K562 (cell line): ENCODE measurements at regions not wholly inside any gene's neighbourhood (a gene's known extent, or its start where the extent isn't known, plus 50 kb on each side); places are given as distances from the start of the nearest gene placed in this dataset.

ENCODE experiments used
- ATAC-seq: fragments of 200-7000 bp; cut with Tn5 transposase; 3 replicates; pipeline ENCODE4 v1.9.1; 2020; ENCODE audit warnings: moderate library complexity
- BruUV-seq: library from RNA; stranded (reverse); fragments of 400-500 nt; replicated peaks from 2 replicates; lab custom pipeline; 2021; lab: Mats Ljungman, UMichigan
- CTCF ChIA-PET: fragments of 300-600 bp; formaldehyde crosslinking; extraction: SDS; loops from one replicate; lab custom pipeline; 2021; ENCODE audit warnings: low intra/inter-chr PET ratio; lab: Yijun Ruan, JAX
- POLR2A ChIA-PET: fragments of 300-600, 350-650 bp; sonication (Branson Sonifier 250); formaldehyde crosslinking; extraction: SDS; loops from one replicate; lab custom pipeline; 2021; ENCODE audit warnings: antibody characterized with exemption, inconsistent platforms; lab: Yijun Ruan, JAX
- DNase-seq, 4 experiments: peaks; one replicate each; pipeline versions ENCODE4 v3.0.0 to v3.0.0-alpha.2; 2011 to 2018; ENCODE audit warnings: low spot score in 3 of 4, mixed read lengths in 3 of 4; ENCODE audit errors: extremely low read depth in 1 of 4
- FAIRE-seq: peaks from 2 replicates; lab custom pipeline; 2011; peaks lifted over from hg19 to GRCh38; lab: Jason Lieb, UNC
- H2AFZ ChIP-seq: 2 replicates; pipeline ENCODE4 v1.6.0; 2011; ENCODE audit warnings: low read depth, low read length, control low read depth, inconsistent platforms
- H3K27ac ChIP-seq: fragments of 200-600 bp; 3 replicates; pipeline ENCODE4 v1.8.0; 2011; ENCODE audit warnings: low read depth, mild to moderate bottlenecking, control low read depth, inconsistent platforms, low read length, moderate library complexity, mixed read lengths; ENCODE audit errors: extremely low read depth
- H3K27me3 ChIP-seq, 2 experiments: fragments of 300-600 bp in 1 of 2; 2 replicates in 1 of 2; 3 replicates in 1 of 2; pipeline versions ENCODE4 v1.6.0 to v1.8.0; 2011; ENCODE audit warnings: inconsistent platforms in 2 of 2, low read length in 2 of 2, mild to moderate bottlenecking in 1 of 2, mixed read lengths in 1 of 2, moderate library complexity in 1 of 2; ENCODE audit not compliant: control insufficient read depth in 2 of 2, insufficient read depth in 2 of 2
- H3K36me3 ChIP-seq: fragments of 300-600 bp; 3 replicates; pipeline ENCODE4 v1.8.0; 2011; ENCODE audit warnings: mild to moderate bottlenecking, low read length, inconsistent platforms; ENCODE audit not compliant: control insufficient read depth, insufficient read depth
- H3K4me1 ChIP-seq, 2 experiments: fragments of 200-600 bp in 1 of 2; replicated peaks in 1 of 2; 2 replicates in 1 of 2; 3 replicates in 1 of 2; pipeline versions ENCODE4 v1.5.1 to v1.8.0; 2011; ENCODE audit warnings: inconsistent platforms in 2 of 2, low read length in 2 of 2, mild to moderate bottlenecking in 1 of 2, mixed read lengths in 1 of 2, moderate library complexity in 1 of 2; ENCODE audit not compliant: control insufficient read depth in 2 of 2, insufficient read depth in 2 of 2
- H3K4me2 ChIP-seq: 2 replicates; pipeline ENCODE4 v1.6.1; 2011; ENCODE audit warnings: low read length, control low read depth, inconsistent platforms, mixed read lengths; ENCODE audit not compliant: insufficient read depth
- H3K4me3 ChIP-seq: fragments of 200-600 bp; sonication (generic), shearing (Covaris generic); 2 replicates; pipeline ENCODE4 v1.5.1; 2016; ENCODE audit warnings: control low read depth, inconsistent platforms
- H3K79me2 ChIP-seq: fragments of 200-600 bp; 3 replicates; pipeline ENCODE4 v1.8.0; 2011; ENCODE audit warnings: low read length, inconsistent platforms; ENCODE audit not compliant: control insufficient read depth, insufficient read depth
- H3K9ac ChIP-seq, 2 experiments: 2 replicates each; pipeline versions ENCODE4 v1.6.0 to v1.6.1; 2011; ENCODE audit warnings: low read depth in 2 of 2, low read length in 2 of 2, control low read depth in 1 of 2, inconsistent platforms in 1 of 2, mild to moderate bottlenecking in 1 of 2, mixed read lengths in 1 of 2; ENCODE audit not compliant: insufficient read depth in 1 of 2
- H3K9me1 ChIP-seq: one replicate; pipeline ENCODE4 v1.6.0; 2011; ENCODE audit warnings: inconsistent platforms, mild to moderate bottlenecking, low read length, moderate library complexity; ENCODE audit not compliant: control insufficient read depth, insufficient read depth
- H3K9me3 ChIP-seq: replicated peaks from 2 replicates; pipeline ENCODE4 v1.5.1; 2011; ENCODE audit warnings: low read depth, low read length, inconsistent platforms; ENCODE audit not compliant: control insufficient read depth, insufficient read depth
- H4K20me1 ChIP-seq: replicated peaks from 2 replicates; pipeline ENCODE4 v1.6.1; 2011; ENCODE audit warnings: low read length, inconsistent platforms, mixed read lengths; ENCODE audit not compliant: control insufficient read depth, insufficient read depth
- ERF ChIP-seq: fragments of 450-650 bp; formaldehyde crosslinking; IDR thresholded peaks from 2 replicates; pipeline ENCODE4 v1.4.0; 2020; ENCODE audit warnings: mild to moderate bottlenecking, mixed read lengths
- GABPA ChIP-seq: fragments of 200-800 bp; sonication (Bioruptor generic); conservative IDR thresholded peaks from 2 replicates; pipeline ENCODE4 v1.6.1; 2016; ENCODE audit warnings: low read depth, missing genetic modification characterization, missing compliant biosample characterization
- LARP7 ChIP-seq: fragments of 450-650 bp; IDR thresholded peaks from 2 replicates; pipeline ENCODE4 v1.6.1; 2016
- MAFG ChIP-seq: fragments of 450-650 bp; conservative IDR thresholded peaks from 2 replicates; pipeline ENCODE4 v1.6.1; 2016; ENCODE audit warnings: missing genetic modification characterization, missing compliant biosample characterization
- NCOA4 ChIP-seq: fragments of 450-650 bp; IDR thresholded peaks from 2 replicates; pipeline ENCODE4 v1.6.1; 2018; ENCODE audit warnings: mild to moderate bottlenecking; ENCODE audit not compliant: partially characterized antibody
- PML ChIP-seq: IDR thresholded peaks from 2 replicates; pipeline ENCODE4 v1.6.1; 2012; ENCODE audit warnings: low read length, inconsistent platforms
- RBM22 ChIP-seq: fragments of 200-400 bp; formaldehyde crosslinking; IDR thresholded peaks from 2 replicates; pipeline ENCODE4 v1.6.1; 2018; ENCODE audit warnings: low read length, low read depth; ENCODE audit not compliant: poor library complexity, severe bottlenecking
- RFX5 ChIP-seq: IDR thresholded peaks from 2 replicates; pipeline ENCODE4 v1.6.1; 2011; ENCODE audit warnings: low read depth, mild to moderate bottlenecking, improper control_type of control experiment, low read length
- SAFB2 ChIP-seq: fragments of 200-400 bp; formaldehyde crosslinking; IDR thresholded peaks from 2 replicates; pipeline ENCODE4 v1.6.1; 2018; ENCODE audit warnings: borderline replicate concordance, low read length, low read depth, moderate library complexity; ENCODE audit not compliant: severe bottlenecking
- SLC30A9 ChIP-seq: fragments of 250-450 bp; sonication (Bioruptor Pico); IDR thresholded peaks from 2 replicates; pipeline ENCODE4 v1.8.0; 2022; ENCODE audit warnings: mild to moderate bottlenecking, moderate library complexity
- STAT5B ChIP-seq: fragments of 250-450 bp; sonication (Bioruptor Pico); IDR thresholded peaks from 2 replicates; pipeline ENCODE4 v1.8.0; 2021; ENCODE audit warnings: mild to moderate bottlenecking, inconsistent platforms
- TEAD1 ChIP-seq, 2 experiments: fragments of 450-650 bp in 1 of 2; sonication (generic) in 1 of 2; formaldehyde crosslinking; IDR thresholded peaks; 2 replicates each; pipeline versions ENCODE4 v1.4.0 to v1.8.0; 2020 to 2022; ENCODE audit warnings: mild to moderate bottlenecking in 2 of 2, missing genetic modification reagents in 1 of 2
- THRB ChIP-seq: fragments of 450-650 bp; formaldehyde crosslinking; conservative IDR thresholded peaks from 2 replicates; pipeline ENCODE4 v1.4.0; 2022; ENCODE audit warnings: mild to moderate bottlenecking, missing genetic modification characterization
- ZC3H4 ChIP-seq: sonication (generic); formaldehyde crosslinking; IDR thresholded peaks from 2 replicates; pipeline ENCODE4 v1.9.0; 2021; ENCODE audit warnings: missing genetic modification reagents, borderline replicate concordance
- ZNF282 ChIP-seq: sonication (generic); formaldehyde crosslinking; IDR thresholded peaks from 2 replicates; pipeline ENCODE4 v1.8.1; 2023; ENCODE audit warnings: missing genetic modification reagents
- ZNF586 ChIP-seq: fragments of 450-650 bp; formaldehyde crosslinking; conservative IDR thresholded peaks from 2 replicates; pipeline ENCODE4 v1.4.0; 2020; ENCODE audit warnings: mild to moderate bottlenecking, moderate library complexity
- WGBS: fragments of 100-300 bp; shearing (Covaris generic); methylation state at CpG from one replicate; pipeline ENCODE4 v1.1.6; 2016; ENCODE audit warnings: low coverage, mixed read lengths; ENCODE audit not compliant: insufficient coverage; ENCODE audit errors: missing lambda C conversion rate; 5-methylcytosine and 5-hydroxymethylcytosine counted together
- in situ Hi-C: fragments of 300-500 bp; cut with MboI; formaldehyde crosslinking; loops from 4 replicates; pipeline ENCODE4 v1.15.0; 2018; ENCODE audit warnings: inconsistent platforms, mixed read lengths
- intact Hi-C: fragments of 100-400 bp; cut with micrococcal nuclease; formaldehyde crosslinking; loops from 2 replicates; pipeline ENCODE4 v1.14.2; 2022
- TF ChIP-seq, protein P1 (sequence below): sonication (generic); formaldehyde crosslinking; IDR thresholded peaks from 2 replicates; pipeline ENCODE4 v1.8.0; 2023; ENCODE audit warnings: mild to moderate bottlenecking, missing genetic modification reagents

DNA sequence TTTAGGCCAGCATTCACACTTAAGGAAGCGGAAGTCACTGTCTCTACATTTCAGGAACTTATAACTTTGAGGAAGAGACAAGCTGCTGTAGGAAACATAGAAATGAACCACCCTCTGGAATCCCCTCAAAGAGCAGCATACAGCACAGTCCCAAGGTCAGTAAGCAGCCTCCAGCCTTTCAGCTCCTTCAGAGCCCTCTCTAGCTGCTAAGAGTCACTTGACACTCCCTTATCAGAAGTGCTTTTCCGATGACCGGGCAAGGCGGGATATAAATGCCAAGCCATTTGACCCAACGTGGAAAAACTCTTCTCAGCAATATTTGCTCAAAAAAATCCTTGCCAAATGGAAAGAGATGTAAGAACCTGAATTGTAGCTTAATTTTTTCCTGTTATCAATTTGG, 1284.3 kb downstream of the XPNPEP1 start:
- H3K4me2 ChIP-seq, result no peak overlapping the region
- no peaks in the 10 kb centered on the region for H3K27me3 ChIP-seq
- in situ Hi-C loops (no loop called here), intact Hi-C loops (no loop called here)
- ChIA-PET CTCF (no interaction called here), POLR2A (no interaction called here)
- TF ChIP-seq GABPA (tag), result no peak
- no peak for TF ChIP-seq THRB (CRISPR knock-in tag)
- no peak for TF ChIP-seq NCOA4
- TF ChIP-seq RFX5, result no peak
- TF ChIP-seq ERF (CRISPR knock-in tag), result no peak
- no peak for TF ChIP-seq SLC30A9 (CRISPR knock-in tag)
- TF ChIP-seq SAFB2, result no peak
- no peak for TF ChIP-seq RBM22
- no peak for TF ChIP-seq MAFG (tag)
- no peak for TF ChIP-seq ZC3H4
- TF ChIP-seq PML, result no peak
- TF ChIP-seq STAT5B (CRISPR knock-in tag), result no peak
- no peak for TF ChIP-seq TEAD1 (CRISPR knock-in tag; IDR thresholded peaks at IDR 0.05)
- TF ChIP-seq, protein P1, sequence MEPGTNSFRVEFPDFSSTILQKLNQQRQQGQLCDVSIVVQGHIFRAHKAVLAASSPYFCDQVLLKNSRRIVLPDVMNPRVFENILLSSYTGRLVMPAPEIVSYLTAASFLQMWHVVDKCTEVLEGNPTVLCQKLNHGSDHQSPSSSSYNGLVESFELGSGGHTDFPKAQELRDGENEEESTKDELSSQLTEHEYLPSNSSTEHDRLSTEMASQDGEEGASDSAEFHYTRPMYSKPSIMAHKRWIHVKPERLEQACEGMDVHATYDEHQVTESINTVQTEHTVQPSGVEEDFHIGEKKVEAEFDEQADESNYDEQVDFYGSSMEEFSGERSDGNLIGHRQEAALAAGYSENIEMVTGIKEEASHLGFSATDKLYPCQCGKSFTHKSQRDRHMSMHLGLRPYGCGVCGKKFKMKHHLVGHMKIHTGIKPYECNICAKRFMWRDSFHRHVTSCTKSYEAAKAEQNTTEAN (CRISPR knock-in tag), result no peak
- no peak for TF ChIP-seq LARP7
- no peak for TF ChIP-seq ZNF282 (CRISPR knock-in tag)
- no peak for TF ChIP-seq ZNF586
- H3K79me2 ChIP-seq, result no peaks in the 10 kb centered on the region
- no TSS peak for BruUV-seq
- no peak overlapping the region for H3K27ac ChIP-seq
- no peaks in the 10 kb centered on the region for H3K9me3 ChIP-seq
- no peaks in the 10 kb centered on the region for H4K20me1 ChIP-seq
- no peak for FAIRE-seq
- no peak for DNase-seq
- no peak for ATAC-seq
- H3K36me3 ChIP-seq, result no peaks in the 10 kb centered on the region
- H3K9me1 ChIP-seq, result no peaks in the 10 kb centered on the region
- 5% methylated on average over 5 of the region's 5 CpGs for WGBS
- no peaks in the 10 kb centered on the region for H3K4me1 ChIP-seq
- H3K4me3 ChIP-seq, result no peak overlapping the region
- no peak overlapping the region for H3K9ac ChIP-seq
- no peak overlapping the region for H2AFZ ChIP-seq
